Fibroblast of villous mesenchyme (primary cell): ENCODE measurements at regions not wholly inside any gene's neighbourhood (a gene's known extent, or its start where the extent isn't known, plus 50 kb on each side); places are given as distances from the start of the nearest gene placed in this dataset.

Source experiments
- DNase-seq: peaks from one replicate; pipeline ENCODE4 v3.0.0-alpha.2; 2010; ENCODE audit warnings: low read depth
- H3K4me3 ChIP-seq: 2 replicates; pipeline ENCODE4 v1.5.1; 2011; ENCODE audit warnings: low read depth, mild to moderate bottlenecking, low read length
- TF ChIP-seq, protein P1 (sequence below): IDR thresholded peaks from 2 replicates; pipeline ENCODE4 v1.5.1; 2012; ENCODE audit warnings: low read depth, mild to moderate bottlenecking, low read length; ENCODE audit not compliant: insufficient read depth

GRCh38 chr15:72857331-72858063 is 73.9 kb upstream of the ADPGK start:
- no peak overlapping the region for H3K4me3 ChIP-seq
- DNase-seq = no peak
- TF ChIP-seq, protein P1, sequence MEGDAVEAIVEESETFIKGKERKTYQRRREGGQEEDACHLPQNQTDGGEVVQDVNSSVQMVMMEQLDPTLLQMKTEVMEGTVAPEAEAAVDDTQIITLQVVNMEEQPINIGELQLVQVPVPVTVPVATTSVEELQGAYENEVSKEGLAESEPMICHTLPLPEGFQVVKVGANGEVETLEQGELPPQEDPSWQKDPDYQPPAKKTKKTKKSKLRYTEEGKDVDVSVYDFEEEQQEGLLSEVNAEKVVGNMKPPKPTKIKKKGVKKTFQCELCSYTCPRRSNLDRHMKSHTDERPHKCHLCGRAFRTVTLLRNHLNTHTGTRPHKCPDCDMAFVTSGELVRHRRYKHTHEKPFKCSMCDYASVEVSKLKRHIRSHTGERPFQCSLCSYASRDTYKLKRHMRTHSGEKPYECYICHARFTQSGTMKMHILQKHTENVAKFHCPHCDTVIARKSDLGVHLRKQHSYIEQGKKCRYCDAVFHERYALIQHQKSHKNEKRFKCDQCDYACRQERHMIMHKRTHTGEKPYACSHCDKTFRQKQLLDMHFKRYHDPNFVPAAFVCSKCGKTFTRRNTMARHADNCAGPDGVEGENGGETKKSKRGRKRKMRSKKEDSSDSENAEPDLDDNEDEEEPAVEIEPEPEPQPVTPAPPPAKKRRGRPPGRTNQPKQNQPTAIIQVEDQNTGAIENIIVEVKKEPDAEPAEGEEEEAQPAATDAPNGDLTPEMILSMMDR = no peak

DNA sequence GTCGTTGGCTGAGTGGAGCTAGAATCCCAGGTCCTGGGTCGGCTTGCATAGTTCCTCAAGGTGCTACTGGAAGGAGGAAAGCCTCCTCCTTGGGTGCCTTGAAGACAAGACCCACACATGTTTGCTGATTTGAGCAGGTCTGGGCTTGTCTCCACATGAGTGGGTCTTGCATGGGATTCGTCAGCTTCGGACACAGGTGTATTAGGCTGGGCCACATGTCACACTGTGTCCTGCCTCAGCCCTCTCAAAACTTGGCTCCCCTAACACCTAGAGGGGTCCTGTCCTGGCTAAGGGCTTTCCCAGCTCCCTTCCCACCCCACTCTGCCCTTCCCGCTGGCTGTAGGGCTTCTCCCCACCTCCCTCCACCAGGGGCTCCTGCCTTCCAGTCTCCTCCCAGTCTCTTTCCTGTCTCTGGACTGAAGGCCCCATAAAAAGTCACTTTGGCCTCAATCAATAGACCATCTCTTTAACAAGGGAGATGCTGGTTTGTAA is 73.0 kb upstream of the ADPGK start:
- no peak overlapping the region for H3K4me3 ChIP-seq
- TF ChIP-seq, protein P1 = no peak
- no peak for DNase-seq

GRCh38 chr15:72855791-72856190 is 72.2 kb upstream of the ADPGK start:
- DNase-seq = no peak
- TF ChIP-seq, protein P1 = no peak
- no peak overlapping the region for H3K4me3 ChIP-seq

GRCh38 chr15:72852273-72852672 is 68.7 kb upstream of the ADPGK start:
- H3K4me3 ChIP-seq = no peak overlapping the region
- DNase-seq = no peak
- TF ChIP-seq, protein P1 = no peak

GRCh38 chr15:72851586-72851985 is 68.0 kb upstream of the ADPGK start:
- no peak overlapping the region for H3K4me3 ChIP-seq
- DNase-seq = no peak
- TF ChIP-seq, protein P1 = no peak

GRCh38 chr15:72850833-72851232 is 67.3 kb upstream of the ADPGK start:
- TF ChIP-seq, protein P1 = no peak
- DNase-seq = no peak
- no peak overlapping the region for H3K4me3 ChIP-seq

- H3K4me3 ChIP-seq = no peak overlapping the region
- no peak for DNase-seq
- TF ChIP-seq, protein P1 = no peak
These were observed 64.2 kb upstream of the ADPGK start for GRCh38 chr15:72847806-72848205.
